Endothelial cell (in vitro differentiated cells): ENCODE measurements at regions not wholly inside any gene's neighbourhood (a gene's known extent, or its start where the extent isn't known, plus 50 kb on each side); places are given as distances from the start of the nearest gene placed in this dataset.
"Not testable (repeated sequence)": the region's sequence is repeated elsewhere in the genome, so short reads cannot be mapped to it uniquely, and the experiment has no call there.

Experiments used
- DNase-seq: peaks from one replicate; pipeline ENCODE4 v3.0.0; 2021; ENCODE audit warnings: low spot score
- H3K27ac Mint-ChIP-seq: one replicate; pipeline ENCODE4 v1.8.0; 2021; ENCODE audit warnings: mixed read lengths, inconsistent platforms; ENCODE audit not compliant: unreplicated experiment
- H3K27me3 Mint-ChIP-seq: one replicate; pipeline ENCODE4 v1.8.0; 2021; ENCODE audit warnings: mild to moderate bottlenecking, moderate library complexity, mixed read lengths, inconsistent platforms; ENCODE audit not compliant: unreplicated experiment
- H3K36me3 Mint-ChIP-seq: one replicate; pipeline ENCODE4 v1.8.0; 2021; ENCODE audit warnings: mild to moderate bottlenecking, low read depth, mixed read lengths, inconsistent platforms; ENCODE audit not compliant: unreplicated experiment
- H3K4me1 Mint-ChIP-seq: one replicate; pipeline ENCODE4 v1.8.0; 2021; ENCODE audit warnings: mild to moderate bottlenecking, mixed read lengths, inconsistent platforms; ENCODE audit not compliant: unreplicated experiment
- H3K4me3 Mint-ChIP-seq: one replicate; pipeline ENCODE4 v1.8.0; 2021; ENCODE audit warnings: mild to moderate bottlenecking, mixed read lengths, inconsistent platforms; ENCODE audit not compliant: unreplicated experiment
- H3K9me3 Mint-ChIP-seq: one replicate; pipeline ENCODE4 v1.8.0; 2021; ENCODE audit warnings: mixed read lengths, inconsistent platforms; ENCODE audit not compliant: unreplicated experiment
- CTCF ChIP-seq: fragments of 200-600 bp; sonication (generic); IDR thresholded peaks from one replicate; pipeline ENCODE4 v1.5.0; 2021; ENCODE audit warnings: antibody characterized with exemption; ENCODE audit not compliant: unreplicated experiment

- no peak overlapping the region for H3K27ac Mint-ChIP-seq
- no peaks in the 10 kb centered on the region for H3K9me3 Mint-ChIP-seq
- no peak overlapping the region for H3K4me3 Mint-ChIP-seq
- peaks cover 34% of the 10 kb centered on the region for H3K4me1 Mint-ChIP-seq
- no peaks in the 10 kb centered on the region for H3K36me3 Mint-ChIP-seq
- DNase-seq: no peak
- peaks cover 5% of the 10 kb centered on the region for H3K27me3 Mint-ChIP-seq
- TF ChIP-seq CTCF: no peak
Observed at GRCh38 chr20:47974234-47974878, 189.1 kb upstream of the SULF2 start.

GRCh38 chr20:47973519-47974233 lies 188.4 kb upstream of the SULF2 start:
- Mint-ChIP-seq H3K36me3 (no peaks in the 10 kb centered on the region), H3K4me3 (no peak overlapping the region), H3K9me3 (no peaks in the 10 kb centered on the region), H3K27me3 (peaks cover 6% of the 10 kb centered on the region), H3K27ac (peak overlapping the region; percentile 36), H3K4me1 (peaks cover 31% of the 10 kb centered on the region)
- no peak for TF ChIP-seq CTCF
- DNase-seq: peak; percentile 49

GRCh38 chr20:47972916-47973309 lies 187.6 kb upstream of the SULF2 start:
- Mint-ChIP-seq H3K4me3 (no peak overlapping the region), H3K27ac (peak overlapping the region; percentile 85), H3K27me3 (peaks cover 6% of the 10 kb centered on the region), H3K9me3 (no peaks in the 10 kb centered on the region), H3K4me1 (peaks cover 31% of the 10 kb centered on the region), H3K36me3 (no peaks in the 10 kb centered on the region)
- DNase-seq: no peak
- no peak for TF ChIP-seq CTCF

- not testable (repeated sequence) for H3K4me3 Mint-ChIP-seq, H3K9me3 Mint-ChIP-seq, H3K36me3 Mint-ChIP-seq, H3K27me3 Mint-ChIP-seq
- peak; percentile 55 for DNase-seq
- Mint-ChIP-seq H3K4me1 (peaks cover 31% of the 10 kb centered on the region), H3K27ac (peak overlapping the region; percentile 85)
Observed at GRCh38 chr20:47972297-47972915, 187.1 kb upstream of the SULF2 start.

- Mint-ChIP-seq H3K27me3 (peaks cover 6% of the 10 kb centered on the region), H3K4me3 (no peak overlapping the region), H3K27ac (no peak overlapping the region), H3K4me1 (peaks cover 31% of the 10 kb centered on the region), H3K36me3 (no peaks in the 10 kb centered on the region), H3K9me3 (no peaks in the 10 kb centered on the region)
- no peak for DNase-seq
- no peak for TF ChIP-seq CTCF
Observed at GRCh38 chr20:47971058-47971791, 185.9 kb upstream of the SULF2 start.
